WTC11 (cell line): ENCODE measurements at regions not wholly inside any gene's neighbourhood (a gene's known extent, or its start where the extent isn't known, plus 50 kb on each side); places are given as distances from the start of the nearest gene placed in this dataset.

ENCODE experiments used
- ATAC-seq: fragments of 200-7000 bp; cut with Tn5 transposase; 2 replicates; pipeline ENCODE4 v1.10.0; 2021; ENCODE audit warnings: mild to moderate bottlenecking, moderate library complexity
- CTCF ChIA-PET: fragments of 300-600 bp; sonication (Branson Sonifier 250); formaldehyde crosslinking; loops from one replicate; lab custom pipeline; 2021; ENCODE audit warnings: antibody characterized with exemption; lab: Charles Lee
- POLR2A ChIA-PET: fragments of 350-600 bp; sonication (Branson Sonifier 250); formaldehyde crosslinking; loops from one replicate; lab custom pipeline; 2021; ENCODE audit warnings: antibody characterized with exemption; lab: Charles Lee
- DNase-seq: peaks from one replicate; pipeline ENCODE4 v3.0.0; 2021; ENCODE audit warnings: low spot score
- H3K27ac Mint-ChIP-seq: 2 replicates; pipeline ENCODE4 v1.8.0; 2021; ENCODE audit warnings: mixed read lengths
- H3K27me3 Mint-ChIP-seq: 2 replicates; pipeline ENCODE4 v1.8.0; 2021; ENCODE audit warnings: low read depth, mild to moderate bottlenecking, moderate library complexity, mixed read lengths
- H3K36me3 Mint-ChIP-seq: 2 replicates; pipeline ENCODE4 v1.8.0; 2021; ENCODE audit warnings: mixed read lengths
- H3K4me1 Mint-ChIP-seq: 2 replicates; pipeline ENCODE4 v1.8.0; 2022; ENCODE audit warnings: mixed read lengths
- H3K4me3 Mint-ChIP-seq: 2 replicates; pipeline ENCODE4 v1.8.0; 2021; ENCODE audit warnings: mild to moderate bottlenecking, moderate library complexity, mixed read lengths
- H3K9me3 Mint-ChIP-seq: 2 replicates; pipeline ENCODE4 v1.8.0; 2021; ENCODE audit warnings: mixed read lengths
- ESRRA ChIP-seq: sonication (generic); formaldehyde crosslinking; IDR thresholded peaks from 2 replicates; pipeline ENCODE4 v1.8.1; 2022; ENCODE audit warnings: mild to moderate bottlenecking, missing genetic modification reagents, borderline replicate concordance
- MYBL2 ChIP-seq: sonication (generic); formaldehyde crosslinking; IDR thresholded peaks from 2 replicates; pipeline ENCODE4 v1.8.1; 2023; ENCODE audit warnings: mild to moderate bottlenecking, moderate library complexity, missing genetic modification reagents
- NFE2L1 ChIP-seq: sonication (generic); formaldehyde crosslinking; IDR thresholded peaks from 2 replicates; pipeline ENCODE4 v1.8.1; 2023; ENCODE audit warnings: missing genetic modification reagents
- TCF7 ChIP-seq: sonication (generic); formaldehyde crosslinking; IDR thresholded peaks from 2 replicates; pipeline ENCODE4 v1.8.0; 2022; ENCODE audit warnings: mild to moderate bottlenecking, low read depth, missing genetic modification reagents, moderate library complexity
- TEAD1 ChIP-seq: sonication (generic); formaldehyde crosslinking; IDR thresholded peaks from 2 replicates; pipeline ENCODE4 v1.8.0; 2022; ENCODE audit warnings: mild to moderate bottlenecking, missing genetic modification reagents
- ZNF232 ChIP-seq: sonication (generic); formaldehyde crosslinking; IDR thresholded peaks from 2 replicates; pipeline ENCODE4 v1.8.0; 2022; ENCODE audit warnings: mild to moderate bottlenecking, missing genetic modification reagents
- ZNF263 ChIP-seq: sonication (generic); formaldehyde crosslinking; IDR thresholded peaks from 2 replicates; pipeline ENCODE4 v1.8.1; 2022; ENCODE audit warnings: low read depth, mild to moderate bottlenecking, moderate library complexity, missing genetic modification reagents
- ZNF317 ChIP-seq: sonication (generic); formaldehyde crosslinking; IDR thresholded peaks from 2 replicates; pipeline ENCODE4 v1.8.1; 2023; ENCODE audit warnings: low read depth, mild to moderate bottlenecking, moderate library complexity, missing genetic modification reagents, borderline replicate concordance
- TF ChIP-seq, protein P1 (sequence below): sonication (generic); formaldehyde crosslinking; IDR thresholded peaks from 2 replicates; pipeline ENCODE4 v1.8.0; 2022; ENCODE audit warnings: mild to moderate bottlenecking, missing genetic modification reagents
- TF ChIP-seq, protein P2 (sequence below): sonication (generic); formaldehyde crosslinking; IDR thresholded peaks from 2 replicates; pipeline ENCODE4 v1.8.0; 2023; ENCODE audit warnings: missing genetic modification reagents, mild to moderate bottlenecking, borderline replicate concordance
- TF ChIP-seq, protein P3 (sequence below): sonication (generic); formaldehyde crosslinking; IDR thresholded peaks from 2 replicates; pipeline ENCODE4 v1.8.1; 2022; ENCODE audit warnings: mild to moderate bottlenecking, moderate library complexity, missing genetic modification reagents
- TF ChIP-seq, protein P4 (sequence below): sonication (generic); formaldehyde crosslinking; IDR thresholded peaks from 2 replicates; pipeline ENCODE4 v1.8.0; 2022; ENCODE audit warnings: mild to moderate bottlenecking, missing genetic modification reagents
- TF ChIP-seq, protein P5 (sequence below): sonication (generic); formaldehyde crosslinking; IDR thresholded peaks from 2 replicates; pipeline ENCODE4 v1.8.1; 2023; ENCODE audit warnings: mild to moderate bottlenecking, missing genetic modification reagents, moderate library complexity
- TF ChIP-seq, protein P6 (sequence below): sonication (generic); formaldehyde crosslinking; IDR thresholded peaks from 2 replicates; pipeline ENCODE4 v1.8.1; 2023; ENCODE audit warnings: mild to moderate bottlenecking, missing genetic modification reagents
- TF ChIP-seq, protein P7 (sequence below): sonication (generic); formaldehyde crosslinking; IDR thresholded peaks from 2 replicates; pipeline ENCODE4 v1.8.1; 2022; ENCODE audit warnings: low read depth, missing genetic modification reagents, borderline replicate concordance
- TF ChIP-seq, protein P8 (sequence below): fragments of 250-450 bp; sonication (Bioruptor Pico); IDR thresholded peaks from 2 replicates; pipeline ENCODE4 v2.1.2; 2022; ENCODE audit warnings: mild to moderate bottlenecking, moderate library complexity

DNA sequence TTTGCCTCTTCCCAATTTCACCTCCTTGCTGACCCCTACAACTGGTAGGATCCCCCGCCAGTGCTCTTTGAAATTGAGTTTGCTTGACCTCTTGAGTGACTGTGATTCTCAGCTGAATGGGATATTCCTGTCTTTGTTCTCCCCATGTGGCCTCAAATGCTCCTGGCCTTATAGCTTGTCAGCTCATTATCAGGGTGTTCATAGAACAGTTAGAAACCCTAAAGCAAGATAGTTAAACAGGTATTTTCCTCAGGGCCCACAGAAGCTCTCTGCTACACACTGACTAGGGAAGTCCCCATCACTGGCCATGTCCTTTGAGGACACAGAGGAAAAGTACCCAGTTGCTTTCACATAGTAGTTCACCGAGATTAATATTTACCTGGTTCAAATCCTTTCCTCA is 211.5 kb upstream of the DTNBP1 start:
- POLR2A ChIA-PET = interaction anchor here (0.6 kb wide), 1 partner anchor 1227 kb away, joined by 3 read pairs; no protein-coding TSS in a partner anchor
- no peak for ATAC-seq
- no peak for DNase-seq
- Mint-ChIP-seq H3K27ac (no peak overlapping the region), H3K36me3 (no peaks in the 10 kb centered on the region), H3K9me3 (no peaks in the 10 kb centered on the region), H3K4me3 (no peak overlapping the region), H3K27me3 (peaks cover 5% of the 10 kb centered on the region; the same call in 1 of the 2 replicates), H3K4me1 (peaks cover 22% of the 10 kb centered on the region)
- TF ChIP-seq NFE2L1 (no peak), ESRRA (CRISPR knock-in tag) (no peak), TCF7 (CRISPR knock-in tag) (no peak), ZNF232 (no peak), TEAD1 (CRISPR knock-in tag) (no peak), MYBL2 (CRISPR knock-in tag) (no peak), ZNF317 (no peak), ZNF263 (CRISPR knock-in tag) (no peak)
- TF ChIP-seq, protein P1, sequence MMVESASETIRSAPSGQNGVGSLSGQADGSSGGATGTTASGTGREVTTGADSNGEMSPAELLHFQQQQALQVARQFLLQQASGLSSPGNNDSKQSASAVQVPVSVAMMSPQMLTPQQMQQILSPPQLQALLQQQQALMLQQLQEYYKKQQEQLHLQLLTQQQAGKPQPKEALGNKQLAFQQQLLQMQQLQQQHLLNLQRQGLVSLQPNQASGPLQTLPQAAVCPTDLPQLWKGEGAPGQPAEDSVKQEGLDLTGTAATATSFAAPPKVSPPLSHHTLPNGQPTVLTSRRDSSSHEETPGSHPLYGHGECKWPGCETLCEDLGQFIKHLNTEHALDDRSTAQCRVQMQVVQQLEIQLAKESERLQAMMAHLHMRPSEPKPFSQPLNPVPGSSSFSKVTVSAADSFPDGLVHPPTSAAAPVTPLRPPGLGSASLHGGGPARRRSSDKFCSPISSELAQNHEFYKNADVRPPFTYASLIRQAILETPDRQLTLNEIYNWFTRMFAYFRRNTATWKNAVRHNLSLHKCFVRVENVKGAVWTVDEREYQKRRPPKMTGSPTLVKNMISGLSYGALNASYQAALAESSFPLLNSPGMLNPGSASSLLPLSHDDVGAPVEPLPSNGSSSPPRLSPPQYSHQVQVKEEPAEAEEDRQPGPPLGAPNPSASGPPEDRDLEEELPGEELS (CRISPR knock-in tag) = no peak
- TF ChIP-seq, protein P2, sequence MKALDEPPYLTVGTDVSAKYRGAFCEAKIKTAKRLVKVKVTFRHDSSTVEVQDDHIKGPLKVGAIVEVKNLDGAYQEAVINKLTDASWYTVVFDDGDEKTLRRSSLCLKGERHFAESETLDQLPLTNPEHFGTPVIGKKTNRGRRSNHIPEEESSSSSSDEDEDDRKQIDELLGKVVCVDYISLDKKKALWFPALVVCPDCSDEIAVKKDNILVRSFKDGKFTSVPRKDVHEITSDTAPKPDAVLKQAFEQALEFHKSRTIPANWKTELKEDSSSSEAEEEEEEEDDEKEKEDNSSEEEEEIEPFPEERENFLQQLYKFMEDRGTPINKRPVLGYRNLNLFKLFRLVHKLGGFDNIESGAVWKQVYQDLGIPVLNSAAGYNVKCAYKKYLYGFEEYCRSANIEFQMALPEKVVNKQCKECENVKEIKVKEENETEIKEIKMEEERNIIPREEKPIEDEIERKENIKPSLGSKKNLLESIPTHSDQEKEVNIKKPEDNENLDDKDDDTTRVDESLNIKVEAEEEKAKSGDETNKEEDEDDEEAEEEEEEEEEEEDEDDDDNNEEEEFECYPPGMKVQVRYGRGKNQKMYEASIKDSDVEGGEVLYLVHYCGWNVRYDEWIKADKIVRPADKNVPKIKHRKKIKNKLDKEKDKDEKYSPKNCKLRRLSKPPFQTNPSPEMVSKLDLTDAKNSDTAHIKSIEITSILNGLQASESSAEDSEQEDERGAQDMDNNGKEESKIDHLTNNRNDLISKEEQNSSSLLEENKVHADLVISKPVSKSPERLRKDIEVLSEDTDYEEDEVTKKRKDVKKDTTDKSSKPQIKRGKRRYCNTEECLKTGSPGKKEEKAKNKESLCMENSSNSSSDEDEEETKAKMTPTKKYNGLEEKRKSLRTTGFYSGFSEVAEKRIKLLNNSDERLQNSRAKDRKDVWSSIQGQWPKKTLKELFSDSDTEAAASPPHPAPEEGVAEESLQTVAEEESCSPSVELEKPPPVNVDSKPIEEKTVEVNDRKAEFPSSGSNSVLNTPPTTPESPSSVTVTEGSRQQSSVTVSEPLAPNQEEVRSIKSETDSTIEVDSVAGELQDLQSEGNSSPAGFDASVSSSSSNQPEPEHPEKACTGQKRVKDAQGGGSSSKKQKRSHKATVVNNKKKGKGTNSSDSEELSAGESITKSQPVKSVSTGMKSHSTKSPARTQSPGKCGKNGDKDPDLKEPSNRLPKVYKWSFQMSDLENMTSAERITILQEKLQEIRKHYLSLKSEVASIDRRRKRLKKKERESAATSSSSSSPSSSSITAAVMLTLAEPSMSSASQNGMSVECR (CRISPR knock-in tag) = no peak
- TF ChIP-seq, protein P3, sequence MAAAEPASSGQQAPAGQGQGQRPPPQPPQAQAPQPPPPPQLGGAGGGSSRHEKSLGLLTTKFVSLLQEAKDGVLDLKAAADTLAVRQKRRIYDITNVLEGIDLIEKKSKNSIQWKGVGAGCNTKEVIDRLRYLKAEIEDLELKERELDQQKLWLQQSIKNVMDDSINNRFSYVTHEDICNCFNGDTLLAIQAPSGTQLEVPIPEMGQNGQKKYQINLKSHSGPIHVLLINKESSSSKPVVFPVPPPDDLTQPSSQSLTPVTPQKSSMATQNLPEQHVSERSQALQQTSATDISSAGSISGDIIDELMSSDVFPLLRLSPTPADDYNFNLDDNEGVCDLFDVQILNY (CRISPR knock-in tag) = no peak
- TF ChIP-seq, protein P4, sequence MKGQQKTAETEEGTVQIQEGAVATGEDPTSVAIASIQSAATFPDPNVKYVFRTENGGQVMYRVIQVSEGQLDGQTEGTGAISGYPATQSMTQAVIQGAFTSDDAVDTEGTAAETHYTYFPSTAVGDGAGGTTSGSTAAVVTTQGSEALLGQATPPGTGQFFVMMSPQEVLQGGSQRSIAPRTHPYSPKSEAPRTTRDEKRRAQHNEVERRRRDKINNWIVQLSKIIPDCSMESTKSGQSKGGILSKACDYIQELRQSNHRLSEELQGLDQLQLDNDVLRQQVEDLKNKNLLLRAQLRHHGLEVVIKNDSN (CRISPR knock-in tag) = no peak
- TF ChIP-seq, protein P5, sequence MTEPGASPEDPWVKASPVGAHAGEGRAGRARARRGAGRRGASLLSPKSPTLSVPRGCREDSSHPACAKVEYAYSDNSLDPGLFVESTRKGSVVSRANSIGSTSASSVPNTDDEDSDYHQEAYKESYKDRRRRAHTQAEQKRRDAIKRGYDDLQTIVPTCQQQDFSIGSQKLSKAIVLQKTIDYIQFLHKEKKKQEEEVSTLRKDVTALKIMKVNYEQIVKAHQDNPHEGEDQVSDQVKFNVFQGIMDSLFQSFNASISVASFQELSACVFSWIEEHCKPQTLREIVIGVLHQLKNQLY = no peak
- TF ChIP-seq, protein P6, sequence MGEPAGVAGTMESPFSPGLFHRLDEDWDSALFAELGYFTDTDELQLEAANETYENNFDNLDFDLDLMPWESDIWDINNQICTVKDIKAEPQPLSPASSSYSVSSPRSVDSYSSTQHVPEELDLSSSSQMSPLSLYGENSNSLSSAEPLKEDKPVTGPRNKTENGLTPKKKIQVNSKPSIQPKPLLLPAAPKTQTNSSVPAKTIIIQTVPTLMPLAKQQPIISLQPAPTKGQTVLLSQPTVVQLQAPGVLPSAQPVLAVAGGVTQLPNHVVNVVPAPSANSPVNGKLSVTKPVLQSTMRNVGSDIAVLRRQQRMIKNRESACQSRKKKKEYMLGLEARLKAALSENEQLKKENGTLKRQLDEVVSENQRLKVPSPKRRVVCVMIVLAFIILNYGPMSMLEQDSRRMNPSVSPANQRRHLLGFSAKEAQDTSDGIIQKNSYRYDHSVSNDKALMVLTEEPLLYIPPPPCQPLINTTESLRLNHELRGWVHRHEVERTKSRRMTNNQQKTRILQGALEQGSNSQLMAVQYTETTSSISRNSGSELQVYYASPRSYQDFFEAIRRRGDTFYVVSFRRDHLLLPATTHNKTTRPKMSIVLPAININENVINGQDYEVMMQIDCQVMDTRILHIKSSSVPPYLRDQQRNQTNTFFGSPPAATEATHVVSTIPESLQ (CRISPR knock-in tag) = no peak
- TF ChIP-seq, protein P7, sequence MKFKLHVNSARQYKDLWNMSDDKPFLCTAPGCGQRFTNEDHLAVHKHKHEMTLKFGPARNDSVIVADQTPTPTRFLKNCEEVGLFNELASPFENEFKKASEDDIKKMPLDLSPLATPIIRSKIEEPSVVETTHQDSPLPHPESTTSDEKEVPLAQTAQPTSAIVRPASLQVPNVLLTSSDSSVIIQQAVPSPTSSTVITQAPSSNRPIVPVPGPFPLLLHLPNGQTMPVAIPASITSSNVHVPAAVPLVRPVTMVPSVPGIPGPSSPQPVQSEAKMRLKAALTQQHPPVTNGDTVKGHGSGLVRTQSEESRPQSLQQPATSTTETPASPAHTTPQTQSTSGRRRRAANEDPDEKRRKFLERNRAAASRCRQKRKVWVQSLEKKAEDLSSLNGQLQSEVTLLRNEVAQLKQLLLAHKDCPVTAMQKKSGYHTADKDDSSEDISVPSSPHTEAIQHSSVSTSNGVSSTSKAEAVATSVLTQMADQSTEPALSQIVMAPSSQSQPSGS (CRISPR knock-in tag) = no peak
- TF ChIP-seq, protein P8, sequence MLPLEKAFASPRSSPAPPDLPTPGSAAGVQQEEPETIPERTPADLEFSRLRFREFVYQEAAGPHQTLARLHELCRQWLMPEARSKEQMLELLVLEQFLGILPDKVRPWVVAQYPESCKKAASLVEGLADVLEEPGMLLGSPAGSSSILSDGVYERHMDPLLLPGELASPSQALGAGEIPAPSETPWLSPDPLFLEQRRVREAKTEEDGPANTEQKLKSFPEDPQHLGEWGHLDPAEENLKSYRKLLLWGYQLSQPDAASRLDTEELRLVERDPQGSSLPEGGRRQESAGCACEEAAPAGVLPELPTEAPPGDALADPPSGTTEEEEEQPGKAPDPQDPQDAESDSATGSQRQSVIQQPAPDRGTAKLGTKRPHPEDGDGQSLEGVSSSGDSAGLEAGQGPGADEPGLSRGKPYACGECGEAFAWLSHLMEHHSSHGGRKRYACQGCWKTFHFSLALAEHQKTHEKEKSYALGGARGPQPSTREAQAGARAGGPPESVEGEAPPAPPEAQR (CRISPR knock-in tag) = no peak
- CTCF ChIA-PET = interaction anchor here (1.0 to 2.7 kb wide), 4 partner anchors 8 to 309 kb away, joined by 3 to 13 read pairs (median 6); partner anchors contain the start of gene MYLIP
